HG03558 (cell line): ENCODE measurements at regions not wholly inside any gene's neighbourhood (a gene's known extent, or its start where the extent isn't known, plus 50 kb on each side); places are given as distances from the start of the nearest gene placed in this dataset.
"Not testable (repeated sequence)": the region's sequence is repeated elsewhere in the genome, so short reads cannot be mapped to it uniquely, and the experiment has no call there.

ENCODE experiments used
- ATAC-seq: cut with Tn5 transposase; IDR thresholded peaks from one replicate; pipeline ENCODE4 v1.9.1; 2021; ENCODE audit warnings: moderate number of reproducible peaks; ENCODE audit not compliant: unreplicated experiment; ENCODE audit errors: extremely low read depth

- no peak for ATAC-seq
Measured at GRCh38 chr6:68167604-68168003, 467.5 kb upstream of the ADGRB3 start.

DNA sequence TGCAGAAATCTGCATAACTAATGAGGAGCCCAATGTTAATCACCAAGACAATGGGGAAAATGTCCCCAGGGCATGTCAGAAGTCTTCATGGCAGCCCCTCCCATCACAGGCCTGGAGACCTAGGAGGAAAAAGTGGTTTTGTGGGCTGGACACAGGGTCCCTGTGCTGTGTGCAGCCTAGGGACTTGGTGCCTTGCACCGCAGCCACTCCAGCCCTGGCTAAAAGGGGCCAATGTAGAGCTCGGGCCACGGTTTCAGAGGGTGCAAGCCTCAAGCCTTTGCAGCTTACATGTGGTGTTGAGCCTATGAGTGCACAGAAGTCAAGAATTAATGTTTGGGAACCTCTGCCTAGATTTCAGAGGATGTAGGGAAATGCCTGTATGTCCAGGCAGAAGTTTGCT lies 474.3 kb upstream of the ADGRB3 start:
- ATAC-seq = not testable (repeated sequence)

GRCh38 chr6:68160348-68160747 lies 474.7 kb upstream of the ADGRB3 start:
- ATAC-seq = no peak

- no peak for ATAC-seq
Measured at GRCh38 chr6:68159433-68159832, 475.6 kb upstream of the ADGRB3 start.

GRCh38 chr6:68158256-68158655 lies 476.8 kb upstream of the ADGRB3 start:
- peak; percentile 72 for ATAC-seq

DNA sequence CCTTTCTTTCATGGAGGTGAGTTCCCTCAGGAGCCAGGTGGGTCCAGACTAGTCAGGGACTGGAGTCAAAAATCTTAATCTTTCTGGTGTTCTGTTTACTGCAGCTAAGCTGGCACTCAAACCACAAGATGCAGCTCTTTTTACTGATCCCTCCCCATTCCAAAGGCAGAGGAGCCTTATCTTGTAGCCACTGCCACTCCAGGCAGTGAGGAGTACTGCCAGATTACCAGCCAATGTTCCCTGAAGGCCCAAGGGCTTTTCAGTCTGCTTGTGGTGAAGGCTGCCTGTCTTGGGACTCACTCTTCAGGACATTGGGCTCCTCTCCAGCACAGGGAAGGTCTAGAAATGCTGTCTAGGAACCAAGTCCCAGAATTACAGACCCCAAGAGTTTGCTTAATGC lies 490.4 kb upstream of the ADGRB3 start:
- ATAC-seq = no peak

DNA sequence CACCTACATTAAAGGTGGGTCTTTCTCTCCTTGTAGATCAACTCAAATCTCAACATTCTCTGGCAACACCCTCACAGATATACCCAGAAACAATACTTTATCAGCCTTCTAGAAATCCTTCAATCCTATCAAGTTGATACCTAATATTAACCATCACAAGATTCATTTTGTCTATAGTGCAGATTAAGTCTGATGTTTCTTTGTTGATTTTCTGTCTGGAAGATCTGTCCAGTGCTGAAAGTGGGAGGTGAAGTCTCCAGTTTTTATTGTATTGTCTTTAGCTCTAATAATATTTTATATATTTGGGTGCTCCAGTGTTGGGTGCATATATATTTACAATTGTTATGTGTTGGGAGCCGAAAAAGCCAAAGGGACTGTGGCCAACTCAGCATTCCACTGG lies 493.9 kb upstream of the ADGRB3 start:
- ATAC-seq = no peak

DNA sequence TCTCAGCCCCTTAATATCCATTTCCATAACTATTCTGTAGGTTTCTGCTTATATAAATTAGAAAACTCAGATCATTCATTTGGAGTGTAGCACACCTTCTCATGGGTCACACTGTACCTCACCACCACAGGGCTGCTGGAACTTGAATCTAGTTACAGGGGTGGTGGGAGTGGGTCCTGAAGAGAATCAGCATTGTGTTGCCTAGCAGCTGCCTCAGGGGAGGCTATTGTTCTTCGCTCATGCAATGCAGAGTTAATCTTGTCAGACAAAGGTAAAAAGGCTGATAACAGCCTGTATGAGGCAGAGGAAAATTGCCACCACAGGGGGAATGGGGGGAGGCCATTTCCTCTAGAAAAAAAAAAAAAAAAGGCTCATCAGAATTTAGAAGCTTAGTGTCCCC lies 496.0 kb upstream of the ADGRB3 start:
- ATAC-seq = no peak

- no peak for ATAC-seq
Measured at GRCh38 chr6:68134796-68135195, 500.3 kb upstream of the ADGRB3 start.

DNA sequence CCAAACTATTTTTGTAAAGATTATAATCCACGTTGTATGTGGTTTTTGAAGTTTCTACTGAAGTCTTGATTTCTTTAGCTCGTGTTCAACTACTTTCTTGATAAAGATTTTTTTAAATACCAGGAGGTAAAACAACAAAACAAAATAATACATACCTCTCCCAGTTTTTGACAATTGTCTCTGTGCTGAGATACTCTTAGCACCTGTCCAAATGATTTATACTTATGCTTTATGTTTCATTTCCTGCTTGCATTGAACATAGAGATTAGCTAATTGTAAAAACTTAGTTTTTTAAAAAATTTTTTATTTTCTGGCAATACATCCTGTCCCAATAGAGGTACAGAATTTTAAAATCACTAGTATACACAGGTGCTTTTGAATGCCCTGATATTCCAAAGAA lies 506.9 kb upstream of the ADGRB3 start:
- no peak for ATAC-seq

- ATAC-seq = no peak
Measured at GRCh38 chr6:68127074-68127473, 508.0 kb upstream of the ADGRB3 start.

DNA sequence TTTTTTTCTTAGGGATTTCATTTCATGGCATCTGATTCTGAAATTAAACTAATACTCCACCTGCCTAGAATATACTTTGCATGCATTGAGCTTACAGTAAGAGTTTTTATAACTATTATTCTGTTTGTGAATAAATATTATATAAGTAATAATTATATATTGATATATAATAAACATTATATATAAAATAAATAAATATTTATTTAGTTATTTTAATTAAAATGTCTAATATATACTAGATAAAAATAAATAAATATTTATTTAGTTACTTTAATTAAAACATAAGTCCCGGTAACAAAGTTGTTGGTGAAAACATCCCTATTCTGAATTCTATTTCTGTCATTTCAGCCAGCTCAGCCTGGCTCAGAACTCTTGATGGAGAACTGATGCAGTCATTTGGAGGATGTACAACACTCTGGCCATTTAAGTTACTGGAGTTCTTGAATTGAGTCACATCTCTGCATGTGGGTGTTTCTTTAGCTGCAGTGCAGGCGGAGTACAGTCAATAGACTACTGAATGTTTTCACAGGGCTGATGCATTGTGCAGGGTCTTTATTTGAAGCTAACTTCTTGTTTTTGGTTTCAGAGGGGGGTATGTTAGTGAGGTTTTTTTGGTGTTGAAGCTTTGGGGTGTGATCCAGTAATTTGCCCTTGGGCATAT lies 508.9 kb upstream of the ADGRB3 start:
- ATAC-seq = peak; percentile 92

GRCh38 chr6:68122975-68123374 lies 512.1 kb upstream of the ADGRB3 start:
- not testable (repeated sequence) for ATAC-seq

DNA sequence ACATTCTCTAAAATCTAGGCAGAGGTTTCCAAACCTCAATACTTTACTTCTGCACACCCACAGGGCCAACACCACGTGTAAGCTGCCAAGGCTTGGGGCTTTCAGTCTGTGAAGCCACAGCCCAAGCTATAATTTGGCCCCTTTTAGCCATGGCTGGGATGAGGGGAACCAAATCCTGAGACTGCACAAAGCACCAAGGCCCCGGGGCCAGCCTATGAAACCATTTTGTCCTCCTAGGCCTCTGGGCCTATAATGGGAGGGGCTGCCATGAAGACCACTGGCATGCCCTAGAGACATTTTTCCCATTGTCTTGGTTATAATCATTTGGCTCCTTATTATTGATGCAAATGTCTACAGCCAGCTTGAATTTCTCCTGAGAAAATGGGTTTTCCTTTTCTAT lies 513.0 kb upstream of the ADGRB3 start:
- ATAC-seq = no peak

GRCh38 chr6:68120954-68121353 lies 514.1 kb upstream of the ADGRB3 start:
- ATAC-seq = not testable (repeated sequence)

- no peak for ATAC-seq
Measured at GRCh38 chr6:68114463-68115047, 520.5 kb upstream of the ADGRB3 start.

DNA sequence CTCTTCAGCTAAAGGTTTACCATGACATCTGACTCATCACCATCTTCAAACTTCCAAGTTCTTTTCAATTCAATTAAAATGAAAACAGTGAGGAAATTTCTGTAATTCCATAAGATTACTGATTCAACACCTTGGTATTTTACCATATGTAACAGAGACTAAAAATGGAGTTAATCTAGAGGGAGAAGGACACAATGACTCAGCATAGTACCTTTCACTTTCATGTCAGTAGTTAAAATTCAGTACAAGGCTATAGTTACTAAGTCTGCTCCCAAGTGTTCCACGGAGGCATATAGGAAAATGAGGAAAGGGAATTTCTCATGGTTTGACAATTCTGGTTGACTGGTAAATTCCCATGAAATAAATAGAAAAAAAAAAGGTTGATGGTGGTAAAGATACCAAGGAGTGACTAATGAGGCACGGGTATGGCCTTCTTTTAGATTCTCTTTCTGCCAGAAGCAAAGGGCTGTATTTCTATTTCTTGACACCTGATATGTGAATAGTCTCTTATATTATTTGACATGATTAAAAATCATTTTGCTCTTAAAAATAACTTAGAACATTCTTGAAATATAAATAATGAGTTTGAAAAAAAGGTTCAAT lies 526.7 kb upstream of the ADGRB3 start:
- no peak for ATAC-seq

DNA sequence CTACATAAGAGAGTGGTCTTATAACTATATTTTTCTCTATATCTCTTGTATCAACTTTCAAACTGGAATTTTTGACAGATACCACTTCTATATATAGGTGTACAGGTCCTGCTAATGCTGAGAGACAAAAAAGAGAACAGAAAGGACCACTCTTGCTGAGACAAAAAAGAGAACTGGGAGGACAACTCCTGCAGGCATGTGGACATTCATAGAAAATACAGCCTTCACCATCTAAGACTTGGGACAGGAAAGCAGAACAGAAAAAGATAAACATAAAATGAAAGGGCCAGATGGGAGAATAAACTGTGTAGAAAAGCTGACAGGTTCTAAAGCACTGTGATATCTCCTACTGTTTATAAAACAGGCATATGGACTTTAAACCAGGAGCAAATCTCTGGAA lies 541.0 kb upstream of the ADGRB3 start:
- ATAC-seq = peak; percentile 85

- ATAC-seq = peak; percentile 71
Measured at GRCh38 chr6:68087399-68088133, 547.5 kb upstream of the ADGRB3 start.

GRCh38 chr6:68086199-68086598 lies 548.9 kb upstream of the ADGRB3 start:
- ATAC-seq = no peak

- ATAC-seq = not testable (repeated sequence)
Measured at GRCh38 chr6:68085599-68085998, 549.5 kb upstream of the ADGRB3 start.
